SU-DHL-6 (cell line): ENCODE measurements at regions not wholly inside any gene's neighbourhood (a gene's known extent, or its start where the extent isn't known, plus 50 kb on each side); places are given as distances from the start of the nearest gene placed in this dataset.

Source experiments
- CTCF ChIP-seq: fragments of 200-600 bp; sonication (generic); IDR thresholded peaks from one replicate; pipeline ENCODE4 v1.5.1; 2017; ENCODE audit warnings: antibody characterized with exemption, mild to moderate bottlenecking, low read length, moderate library complexity; ENCODE audit not compliant: insufficient read depth, poor library complexity, severe bottlenecking
- EZH2phosphoT487 ChIP-seq: fragments of 200-600 bp; sonication (generic), shearing (Covaris generic); conservative IDR thresholded peaks from 2 replicates; pipeline ENCODE4 v1.6.1; 2018; ENCODE audit warnings: mild to moderate bottlenecking, antibody characterized with exemption, low read length, moderate library complexity, mixed read lengths

- TF ChIP-seq CTCF (no peak), EZH2phosphoT487 (no peak)
These were observed 889.1 kb upstream of the MAP3K7 start for GRCh38 chr6:91476000-91476399.
